Gastrocnemius medialis (tissue), 4 donors: ENCODE measurements at regions not wholly inside any gene's neighbourhood (a gene's known extent, or its start where the extent isn't known, plus 50 kb on each side); places are given as distances from the start of the nearest gene placed in this dataset.

Experiments
- POLR2A ChIP-seq, 2 donors: fragments of 450-650 bp; IDR thresholded peaks; one replicate each; pipeline ENCODE4 v1.6.1; 2017; ENCODE audit warnings: antibody characterized with exemption in 2 of 2, mild to moderate bottlenecking in 2 of 2, moderate library complexity in 2 of 2
- TF ChIP-seq, protein P1 (sequence below), 5 experiments: fragments of 450-650 bp in 3 of 5; fragments of 200-600 bp in 2 of 5; sonication (generic) in 2 of 5; IDR thresholded peaks in 4 of 5; conservative IDR thresholded peaks in 1 of 5; 1 replicate in 4 of 5; 2 replicates in 1 of 5; pipeline ENCODE4 v1.5.1; 2016 to 2019; ENCODE audit warnings: antibody characterized with exemption in 5 of 5, mild to moderate bottlenecking in 3 of 5, moderate library complexity in 3 of 5

DNA sequence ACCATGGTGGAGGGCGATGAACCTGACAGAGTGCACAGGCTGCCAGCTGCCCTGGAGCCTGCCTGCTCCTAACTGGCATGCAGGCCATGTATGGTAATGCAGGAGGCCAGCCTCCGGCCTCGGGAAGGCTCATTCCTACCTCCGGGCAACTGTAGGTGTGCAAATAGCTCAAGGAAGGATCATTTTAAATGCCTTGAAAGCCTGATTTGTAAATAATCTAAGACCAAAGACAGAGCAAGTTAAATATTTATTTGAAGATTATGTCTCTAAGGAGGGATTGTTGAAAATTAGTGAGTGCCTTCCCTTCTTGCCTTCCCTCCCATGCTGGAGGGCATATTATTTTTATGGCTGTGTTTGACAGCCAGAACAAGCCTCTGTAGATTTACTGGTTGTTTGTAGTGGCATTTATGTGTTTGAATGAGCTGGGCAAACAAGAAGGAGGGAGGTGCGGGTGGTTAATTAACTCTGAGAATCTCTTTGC is 285.7 kb upstream of the TUT7 start:
- TF ChIP-seq, protein P1, sequence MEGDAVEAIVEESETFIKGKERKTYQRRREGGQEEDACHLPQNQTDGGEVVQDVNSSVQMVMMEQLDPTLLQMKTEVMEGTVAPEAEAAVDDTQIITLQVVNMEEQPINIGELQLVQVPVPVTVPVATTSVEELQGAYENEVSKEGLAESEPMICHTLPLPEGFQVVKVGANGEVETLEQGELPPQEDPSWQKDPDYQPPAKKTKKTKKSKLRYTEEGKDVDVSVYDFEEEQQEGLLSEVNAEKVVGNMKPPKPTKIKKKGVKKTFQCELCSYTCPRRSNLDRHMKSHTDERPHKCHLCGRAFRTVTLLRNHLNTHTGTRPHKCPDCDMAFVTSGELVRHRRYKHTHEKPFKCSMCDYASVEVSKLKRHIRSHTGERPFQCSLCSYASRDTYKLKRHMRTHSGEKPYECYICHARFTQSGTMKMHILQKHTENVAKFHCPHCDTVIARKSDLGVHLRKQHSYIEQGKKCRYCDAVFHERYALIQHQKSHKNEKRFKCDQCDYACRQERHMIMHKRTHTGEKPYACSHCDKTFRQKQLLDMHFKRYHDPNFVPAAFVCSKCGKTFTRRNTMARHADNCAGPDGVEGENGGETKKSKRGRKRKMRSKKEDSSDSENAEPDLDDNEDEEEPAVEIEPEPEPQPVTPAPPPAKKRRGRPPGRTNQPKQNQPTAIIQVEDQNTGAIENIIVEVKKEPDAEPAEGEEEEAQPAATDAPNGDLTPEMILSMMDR (IDR thresholded peaks at IDR 0.05 in 4 of 5, conservative IDR thresholded peaks at IDR 0.05 in 1 of 5) = no peak
- TF ChIP-seq POLR2A (IDR thresholded peaks at IDR 0.05) = no peak
